Body of pancreas (tissue), 4 donors: ENCODE measurements at regions not wholly inside any gene's neighbourhood (a gene's known extent, or its start where the extent isn't known, plus 50 kb on each side); places are given as distances from the start of the nearest gene placed in this dataset.

Experiments used
- ATAC-seq: fragments of 150-250 bp; one replicate; pipeline ENCODE4 v1.9.1; 2016
- DNase-seq, 4 donors: peaks; one replicate each; pipeline ENCODE4 v3.0.0-alpha.2; 2019
- H3K27ac ChIP-seq, 4 donors: fragments of 200-600 bp; sonication (generic); 1 replicate in 3 of 4; 2 replicates in 1 of 4; pipeline versions ENCODE4 v1.5.1 to v1.6.1; 2016 to 2019; ENCODE audit warnings: mild to moderate bottlenecking in 1 of 4, mixed read lengths in 1 of 4, moderate library complexity in 1 of 4
- H3K27me3 ChIP-seq, 2 donors: fragments of 200-600 bp; sonication (generic); one replicate each; pipeline ENCODE4 v1.6.0; 2016; ENCODE audit warnings: mild to moderate bottlenecking in 1 of 2
- H3K36me3 ChIP-seq, 2 donors: fragments of 200-600 bp; sonication (generic); replicated peaks in 1 of 2; 2 replicates each; pipeline ENCODE4 v1.5.1; 2016; ENCODE audit warnings: low read depth in 2 of 2; ENCODE audit not compliant: insufficient read depth in 1 of 2
- H3K4me1 ChIP-seq: fragments of 200-600 bp; sonication (generic); one replicate; pipeline ENCODE4 v1.6.0; 2016
- H3K4me3 ChIP-seq, 2 donors: fragments of 200-600 bp; sonication (generic); 1 replicate in 1 of 2; 2 replicates in 1 of 2; pipeline ENCODE4 v1.5.1; 2016 to 2019
- H3K9me3 ChIP-seq, 3 donors: fragments of 200-600 bp; sonication (generic); 1 replicate in 2 of 3; 2 replicates in 1 of 3; pipeline ENCODE4 v1.5.1; 2016
- CTCF ChIP-seq, 7 experiments: fragments of 450-650 bp in 4 of 7; fragments of 200-600 bp in 3 of 7; sonication (generic) in 3 of 7; IDR thresholded peaks; one replicate each; pipeline ENCODE4 v1.5.1; 2016 to 2019; ENCODE audit warnings: antibody characterized with exemption in 7 of 7
- POLR2A ChIP-seq, 3 donors: fragments of 450-650 bp; IDR thresholded peaks; one replicate each; pipeline ENCODE4 v1.6.1; 2016; ENCODE audit warnings: antibody characterized with exemption in 3 of 3, mild to moderate bottlenecking in 2 of 3
- WGBS, 2 donors: methylation state at CpG; one replicate each; pipeline ENCODE4 v1.1.5; 2017; 5-methylcytosine and 5-hydroxymethylcytosine counted together
- intact Hi-C: fragments of 100-400 bp; cut with DNase I; formaldehyde crosslinking; loops from one replicate; pipeline ENCODE4 v1.15.1; 2023

DNA sequence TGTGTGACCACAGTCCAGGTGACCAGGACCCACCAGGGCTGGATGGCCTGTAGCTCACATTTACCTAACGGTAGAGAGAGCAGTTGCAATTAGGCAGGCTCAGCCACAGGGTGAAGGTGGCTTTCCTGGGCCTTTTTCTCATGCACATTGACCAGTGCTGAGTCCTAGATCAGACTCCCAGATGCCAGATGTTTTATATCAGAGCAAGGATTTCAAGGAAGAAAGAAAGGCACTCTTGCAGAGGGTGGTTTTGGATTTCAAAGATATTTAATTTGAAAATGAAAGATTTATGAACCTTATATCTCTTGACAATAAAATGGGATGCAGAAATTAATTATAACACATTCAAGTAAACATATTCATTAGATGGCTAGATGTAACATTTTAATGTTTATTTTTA lies 694.2 kb upstream of the GYPC start:
- TF ChIP-seq POLR2A (IDR thresholded peaks at IDR 0.05) (no peak), CTCF (IDR thresholded peaks at IDR 0.05) (no peak)

GRCh38 chr2:125979886-125980285 lies 676.1 kb upstream of the GYPC start:
- 31 to 34% methylated on average over 2 of the region's 2 CpGs for WGBS, 2 donors
- no peak overlapping the region for H3K27ac ChIP-seq
- intact Hi-C loops, result no loop called here
- ATAC-seq (no peak), DNase-seq (no peak)
- TF ChIP-seq CTCF (IDR thresholded peaks at IDR 0.05), result no peak
- TF ChIP-seq POLR2A (IDR thresholded peaks at IDR 0.05), result no peak
- no peaks in the 10 kb centered on the region for H3K36me3 ChIP-seq
- H3K4me1 ChIP-seq, result no peaks in the 10 kb centered on the region
- no peaks in the 10 kb centered on the region for H3K27me3 ChIP-seq
- no peaks in the 10 kb centered on the region for H3K9me3 ChIP-seq
- no peak overlapping the region for H3K4me3 ChIP-seq

More for the DNA sequence above, 694.2 kb upstream of the GYPC start:
- H3K36me3 ChIP-seq, result no peaks in the 10 kb centered on the region
- ATAC-seq (no peak), DNase-seq (no peak)
- WGBS, 2 donors, result 29 to 39% methylated on average over 1 of the region's 1 CpG
- no peak overlapping the region for H3K4me3 ChIP-seq
- intact Hi-C loops, result no loop called here
- no peak overlapping the region for H3K27ac ChIP-seq
- H3K27me3 ChIP-seq, result no peaks in the 10 kb centered on the region
- no peaks in the 10 kb centered on the region for H3K4me1 ChIP-seq
- no peaks in the 10 kb centered on the region for H3K9me3 ChIP-seq

GRCh38 chr2:125983364-125983763 lies 672.6 kb upstream of the GYPC start:
- Histone ChIP-seq H3K4me1 (no peaks in the 10 kb centered on the region), H3K27me3 (no peaks in the 10 kb centered on the region), H3K4me3 (no peak overlapping the region), H3K36me3 (no peaks in the 10 kb centered on the region), H3K27ac (no peak overlapping the region), H3K9me3 (no peaks in the 10 kb centered on the region)
- ATAC-seq, result no peak
- TF ChIP-seq CTCF (IDR thresholded peaks at IDR 0.05), result no peak
- no peak for TF ChIP-seq POLR2A (IDR thresholded peaks at IDR 0.05)
- WGBS, 2 donors, result 31 to 41% methylated on average over 5 of the region's 5 CpGs
- intact Hi-C loops, result no loop called here
- DNase-seq, result no peak

GRCh38 chr2:126029316-126029715 lies 626.6 kb upstream of the GYPC start:
- intact Hi-C loops, result no loop called here
- Histone ChIP-seq H3K4me1 (no peaks in the 10 kb centered on the region), H3K9me3 (no peaks in the 10 kb centered on the region), H3K27me3 (no peaks in the 10 kb centered on the region), H3K36me3 (no peaks in the 10 kb centered on the region), H3K27ac (no peak overlapping the region), H3K4me3 (no peak overlapping the region)
- no peak for DNase-seq
- ATAC-seq, result no peak
- TF ChIP-seq CTCF (IDR thresholded peaks at IDR 0.05) (no peak), POLR2A (IDR thresholded peaks at IDR 0.05) (no peak)

DNA sequence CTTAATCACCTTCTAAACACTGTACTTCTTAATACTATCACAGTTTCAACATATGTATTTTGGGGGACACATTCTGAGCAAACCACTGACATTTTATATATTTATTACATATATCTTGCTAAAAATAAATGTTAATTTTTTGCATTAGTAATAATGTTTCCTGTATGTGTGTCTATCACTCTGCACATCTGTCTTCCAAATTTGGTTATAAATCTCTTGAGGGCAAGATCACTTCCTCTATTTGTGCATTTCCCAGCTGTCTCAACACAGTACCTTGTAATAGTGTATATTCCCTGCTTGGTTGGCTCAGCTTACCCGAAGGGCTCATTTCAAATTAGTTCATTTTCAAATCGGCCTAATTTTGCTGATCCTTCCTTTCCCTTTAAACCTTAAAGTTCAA lies 617.1 kb upstream of the GYPC start:
- Histone ChIP-seq H3K4me3 (no peak overlapping the region), H3K9me3 (no peaks in the 10 kb centered on the region), H3K27ac (no peak overlapping the region), H3K27me3 (no peaks in the 10 kb centered on the region), H3K4me1 (no peaks in the 10 kb centered on the region), H3K36me3 (no peaks in the 10 kb centered on the region)
- no peak for ATAC-seq
- TF ChIP-seq CTCF (IDR thresholded peaks at IDR 0.05) (no peak), POLR2A (IDR thresholded peaks at IDR 0.05) (no peak)
- DNase-seq, result no peak
- intact Hi-C loops, result no loop called here
- 39 to 44% methylated on average over 2 of the region's 2 CpGs for WGBS, 2 donors
